ENCODE measurements at regions not wholly inside any gene's neighbourhood (a gene's known extent, or its start where the extent isn't known, plus 50 kb on each side); places are given as distances from the start of the nearest gene placed in this dataset.
A peak's percentile ranks its signal among the peaks of the same experiment; 100 is the strongest.
"Not testable (repeated sequence)": the region's sequence is repeated elsewhere in the genome, so short reads cannot be mapped to it uniquely, and the experiment has no call there.

- peak in 1 of 2 experiments; percentile 9 for DNase-seq
Measured at GRCh38 chr10:21125471-21126228, 228.5 kb upstream of the NEBL start.

DNA sequence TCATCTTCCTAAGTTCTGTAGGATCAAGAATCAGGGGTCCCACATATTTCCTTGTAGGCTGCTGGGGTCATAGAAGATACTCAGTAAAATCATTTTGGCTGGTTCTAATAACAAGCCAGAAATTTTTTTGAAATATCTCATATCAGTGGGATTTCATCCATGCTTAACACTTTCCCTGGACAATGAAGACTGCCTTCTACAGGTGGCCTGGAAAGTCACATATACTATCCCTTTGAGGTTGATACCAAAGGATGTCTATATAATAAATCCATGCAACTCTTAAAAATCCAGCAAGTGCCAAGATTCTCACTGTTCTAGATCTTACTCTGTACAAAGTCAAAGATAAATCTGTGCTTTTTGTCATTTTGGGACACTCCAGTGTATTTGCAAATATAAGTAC lies 225.8 kb upstream of the NEBL start:
- DNase-seq, result no peak

DNA sequence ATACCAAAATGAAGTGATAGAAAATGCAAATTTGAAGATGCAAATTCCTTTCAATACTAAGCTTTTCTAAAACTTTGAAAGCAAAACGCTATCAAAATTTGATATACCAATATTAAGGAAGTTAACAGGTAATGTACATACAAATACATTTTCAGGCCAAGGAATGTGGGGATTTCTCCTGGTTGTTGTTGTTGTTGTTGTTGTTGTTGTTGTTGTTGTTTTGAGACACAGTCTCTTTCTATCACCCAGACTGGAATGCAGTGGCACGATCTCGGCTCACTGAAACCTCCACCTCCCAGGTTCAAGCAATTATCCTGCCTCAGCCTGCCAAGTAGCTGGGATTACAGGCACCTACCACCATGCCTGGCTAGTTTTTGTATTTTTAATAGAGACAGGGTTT lies 224.7 kb upstream of the NEBL start:
- not testable (repeated sequence) for DNase-seq

DNA sequence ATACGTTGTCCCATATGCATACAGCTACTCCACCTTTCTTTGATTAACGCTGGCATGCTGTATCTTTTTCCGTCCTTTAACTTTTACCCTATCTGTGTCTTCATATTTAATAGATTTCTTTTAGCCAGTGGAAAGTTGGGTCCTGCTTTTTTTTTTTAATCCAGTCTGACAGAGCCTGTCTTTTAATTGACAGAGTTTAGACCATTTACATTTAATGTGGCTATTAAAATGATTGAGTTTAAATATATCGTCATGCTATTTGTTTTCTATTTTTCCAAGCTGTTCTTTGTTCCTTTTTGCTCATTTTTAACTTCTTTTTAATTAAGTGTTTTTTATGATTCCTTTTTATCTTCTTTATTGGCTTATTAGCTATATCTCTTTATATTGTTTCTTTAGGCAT lies 217.6 kb upstream of the NEBL start:
- DNase-seq, result no peak

- no peak for DNase-seq
Measured at GRCh38 chr10:21110358-21110757, 213.2 kb upstream of the NEBL start.

- not testable (repeated sequence) for DNase-seq
Measured at GRCh38 chr10:21106931-21107330, 209.8 kb upstream of the NEBL start.

- DNase-seq, result not testable (repeated sequence)
Measured at GRCh38 chr10:21105331-21105730, 208.2 kb upstream of the NEBL start.

DNA sequence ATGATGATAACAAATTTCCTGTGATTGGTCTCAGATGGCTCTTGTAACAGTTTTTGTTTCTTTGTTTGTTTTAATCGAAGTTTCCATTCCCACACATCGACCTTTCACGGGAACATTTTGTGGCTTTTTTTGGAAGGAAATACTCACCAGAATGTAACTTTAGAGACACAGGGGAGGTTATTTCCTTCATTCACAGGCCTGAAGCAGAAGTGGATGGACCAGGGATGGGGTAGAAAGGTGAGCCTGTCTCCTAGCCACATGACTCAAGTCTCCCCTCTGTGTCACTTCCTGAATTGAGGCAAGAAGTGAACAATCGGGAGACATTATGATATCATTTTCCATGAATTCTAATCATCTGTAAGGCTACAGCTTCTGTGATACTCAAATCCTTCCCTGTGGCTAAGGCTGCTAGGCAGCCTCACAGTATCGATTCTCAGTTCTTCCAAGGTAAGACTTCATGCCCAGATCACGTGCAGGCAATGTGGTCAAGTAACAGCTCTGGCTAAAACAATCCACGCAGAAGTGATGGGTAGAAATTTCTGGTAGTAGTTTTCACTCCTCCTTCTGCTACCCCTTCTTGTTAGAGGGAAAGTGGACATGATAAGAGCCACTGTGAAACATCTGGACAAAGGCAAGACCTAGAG lies 203.9 kb upstream of the NEBL start:
- DNase-seq, result no peak

DNA sequence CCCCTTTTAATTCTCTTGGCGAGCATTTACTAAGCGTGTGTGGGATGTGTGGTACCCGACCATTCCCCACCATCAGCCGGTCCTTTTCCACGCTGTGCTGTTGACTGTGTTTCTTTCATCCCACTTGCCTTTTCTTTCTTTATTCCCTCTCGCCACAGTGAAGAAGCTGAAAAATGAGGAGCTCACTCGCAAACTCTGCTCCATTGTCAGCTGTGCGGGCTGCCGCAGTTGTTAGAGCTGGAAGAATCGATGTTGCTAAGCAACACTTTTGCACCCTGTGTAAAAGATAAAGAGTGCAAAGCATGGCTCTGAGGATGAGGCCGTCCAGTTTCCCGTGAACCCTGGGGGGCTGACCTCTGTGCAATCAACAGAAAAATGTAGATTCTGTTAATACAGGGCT lies 203.1 kb upstream of the NEBL start:
- no peak for DNase-seq

DNA sequence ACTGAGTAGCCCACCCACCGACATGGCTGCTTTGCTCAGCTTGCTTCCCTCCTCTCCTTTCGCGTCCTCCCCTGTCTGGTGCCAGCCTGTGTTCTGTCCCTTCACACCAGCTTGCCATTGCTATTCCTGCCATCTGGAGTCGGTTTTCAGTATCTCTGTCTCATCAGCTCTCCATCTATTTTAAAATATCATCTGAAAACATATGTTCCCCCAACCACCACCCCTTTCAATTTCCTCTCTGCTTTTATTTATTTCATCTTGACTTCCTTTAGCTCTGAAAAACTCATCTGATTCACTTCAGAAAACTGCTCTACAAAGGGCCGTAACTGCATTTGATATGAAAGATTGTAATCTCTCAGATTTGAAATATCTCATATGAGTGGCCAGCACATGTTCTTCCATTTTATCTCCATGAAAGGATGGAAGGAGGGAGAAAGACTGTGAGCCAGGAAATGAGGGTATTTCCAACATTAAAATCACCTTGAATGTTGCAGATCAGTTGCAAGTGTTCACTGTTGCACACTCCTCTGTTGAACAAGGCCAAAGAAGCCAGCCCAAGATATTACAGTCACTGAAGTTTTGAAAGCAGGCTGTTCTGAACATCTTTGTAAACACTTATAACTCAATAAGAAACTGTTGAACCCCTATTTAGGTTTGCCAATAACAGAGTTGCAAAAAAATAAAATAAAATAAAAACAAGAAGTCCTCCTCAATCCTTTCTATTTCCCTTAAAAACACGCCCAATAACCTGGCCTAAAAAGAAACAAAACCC lies 202.4 kb upstream of the NEBL start:
- DNase-seq, result no peak

- no peak for DNase-seq
Measured at GRCh38 chr10:21097926-21098355, 200.8 kb upstream of the NEBL start.

- DNase-seq, result no peak
Measured at GRCh38 chr10:21095494-21096055, 198.5 kb upstream of the NEBL start.

- DNase-seq, result no peak
Measured at GRCh38 chr10:21095073-21095472, 198.0 kb upstream of the NEBL start.

GRCh38 chr10:21092683-21093524 lies 195.8 kb upstream of the NEBL start:
- no peak for DNase-seq

DNA sequence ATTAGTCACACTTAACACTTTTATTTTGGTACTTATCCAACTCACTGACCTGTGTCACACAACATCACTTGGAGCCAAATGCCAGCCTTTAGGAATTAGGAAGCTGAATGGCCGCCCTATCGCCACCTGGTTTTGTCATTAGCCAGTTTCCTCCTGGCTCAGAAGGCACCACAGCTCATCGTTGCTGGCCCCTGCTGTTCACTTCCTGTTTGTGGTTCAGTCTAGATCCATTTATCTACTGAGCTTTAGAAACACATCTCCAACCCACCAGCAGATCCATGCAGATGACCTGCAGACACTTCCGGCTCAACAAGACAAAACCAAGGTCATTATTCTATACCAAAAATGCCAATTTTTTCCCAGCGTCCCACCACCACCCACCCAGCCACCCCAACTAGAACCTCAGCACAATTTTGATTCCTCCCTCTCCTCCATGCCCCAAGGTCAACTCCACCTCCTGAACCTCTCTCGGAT lies 193.5 kb upstream of the NEBL start:
- DNase-seq, result no peak

GRCh38 chr10:21087476-21087875 lies 190.4 kb upstream of the NEBL start:
- DNase-seq, result no peak

DNA sequence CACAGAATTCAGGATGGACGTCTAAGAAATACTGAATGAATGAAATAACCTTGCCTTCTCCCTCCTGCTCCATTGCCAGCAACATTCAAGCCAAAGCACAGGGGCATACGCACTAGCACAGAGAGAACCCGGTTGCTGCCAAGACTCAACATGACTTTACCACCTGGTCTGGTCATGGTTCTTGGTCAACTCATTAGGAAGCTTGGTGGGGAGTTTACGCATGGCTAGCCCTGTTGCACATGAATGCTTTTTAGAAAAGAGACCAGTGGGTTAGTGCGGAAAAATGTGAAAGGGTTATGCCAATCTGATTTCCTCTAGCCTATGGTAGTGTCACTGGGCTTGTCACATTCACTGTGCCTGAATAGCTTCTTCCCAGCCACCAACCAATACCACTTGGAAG lies 187.6 kb upstream of the NEBL start:
- peak; percentile 6 to 70 for DNase-seq

DNA sequence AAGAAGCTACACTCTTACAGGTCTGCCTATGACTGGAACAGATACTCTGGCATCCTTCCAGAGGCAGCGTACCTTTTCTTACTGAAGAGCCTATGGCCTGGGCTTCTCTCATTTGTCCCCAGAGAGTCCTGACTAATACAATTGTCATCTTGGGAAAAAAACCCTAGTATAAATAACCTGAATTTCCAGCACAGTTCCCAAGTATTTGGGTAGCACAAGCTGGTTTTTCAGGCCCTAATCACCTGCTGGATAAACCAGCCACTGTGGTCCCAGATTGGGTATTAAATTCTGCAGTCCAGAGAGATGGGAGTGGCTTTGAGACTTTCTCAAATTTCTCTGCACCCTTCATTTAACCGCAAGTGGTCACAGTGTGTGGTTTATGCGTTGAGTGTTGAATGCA lies 186.8 kb upstream of the NEBL start:
- DNase-seq, result no peak

- DNase-seq, result no peak
Measured at GRCh38 chr10:21082206-21082605, 185.1 kb upstream of the NEBL start.

DNA sequence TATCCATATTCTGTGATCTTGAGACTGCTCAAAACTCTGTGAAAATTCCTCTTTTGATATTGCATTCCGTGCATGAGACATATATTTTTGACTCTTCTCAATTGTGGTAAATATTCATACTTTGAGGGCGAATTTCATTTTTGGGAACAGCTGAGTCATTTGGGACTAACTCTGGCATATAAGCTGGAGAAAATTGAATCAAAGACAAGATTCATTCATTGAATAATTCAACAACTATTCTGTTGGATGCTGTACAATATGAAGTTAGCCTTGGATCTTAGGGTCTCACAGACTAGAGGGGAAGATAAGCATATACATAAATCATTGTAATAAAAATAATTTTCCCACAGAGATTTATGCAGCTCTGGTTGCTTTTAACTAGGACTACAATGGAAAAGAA lies 183.2 kb upstream of the NEBL start:
- DNase-seq, result no peak

- no peak for DNase-seq
Measured at GRCh38 chr10:21079330-21079658, 182.2 kb upstream of the NEBL start.

Data from NCI-H446 (cell line).